ENCODE measurements at regions not wholly inside any gene's neighbourhood (a gene's known extent, or its start where the extent isn't known, plus 50 kb on each side); places are given as distances from the start of the nearest gene placed in this dataset.

GRCh38 chr3:162193148-162194095, 696.8 kb downstream of the OTOL1 start:
- no peak for DNase-seq (ENCODE audit: low read depth, low spot score)

- DNase-seq (ENCODE audit: low read depth, low spot score), result no peak
These were observed 698.5 kb downstream of the OTOL1 start for GRCh38 chr3:162195147-162195546.

GRCh38 chr3:162196964-162197363, 700.4 kb downstream of the OTOL1 start:
- DNase-seq (ENCODE audit: low read depth, low spot score), result no peak

- DNase-seq (ENCODE audit: low read depth, low spot score), result no peak
These were observed 704.2 kb downstream of the OTOL1 start for GRCh38 chr3:162200836-162201235.

GRCh38 chr3:162206648-162207047, 710.0 kb downstream of the OTOL1 start:
- DNase-seq (ENCODE audit: low read depth, low spot score), result no peak

- DNase-seq (ENCODE audit: low read depth, low spot score), result no peak
These were observed 714.9 kb downstream of the OTOL1 start for GRCh38 chr3:162211470-162211869.

- DNase-seq (ENCODE audit: low read depth, low spot score), result no peak
These were observed 716.6 kb downstream of the OTOL1 start for GRCh38 chr3:162213196-162213595.

- DNase-seq (ENCODE audit: low read depth, low spot score), result no peak
These were observed 717.3 kb downstream of the OTOL1 start for GRCh38 chr3:162213956-162214355.

- DNase-seq (ENCODE audit: low read depth, low spot score), result no peak
These were observed 721.0 kb downstream of the OTOL1 start for GRCh38 chr3:162217647-162218046.

- DNase-seq (ENCODE audit: low read depth, low spot score), result no peak
These were observed 721.9 kb downstream of the OTOL1 start for GRCh38 chr3:162218479-162218878.

GRCh38 chr3:162224746-162225145, 728.1 kb downstream of the OTOL1 start:
- no peak for DNase-seq (ENCODE audit: low read depth, low spot score)

- DNase-seq (ENCODE audit: low read depth, low spot score), result no peak
These were observed 740.3 kb downstream of the OTOL1 start for GRCh38 chr3:162236949-162237348.

GRCh38 chr3:162250782-162251181, 754.2 kb downstream of the OTOL1 start:
- DNase-seq (ENCODE audit: low read depth, low spot score), result no peak

- DNase-seq (ENCODE audit: low read depth, low spot score), result no peak
These were observed 765.5 kb downstream of the OTOL1 start for GRCh38 chr3:162262129-162262528.

GRCh38 chr3:162263596-162263995, 767.0 kb downstream of the OTOL1 start:
- no peak for DNase-seq (ENCODE audit: low read depth, low spot score)

GRCh38 chr3:162269636-162270458, 773.2 kb downstream of the OTOL1 start:
- no peak for DNase-seq (ENCODE audit: low read depth, low spot score)

GRCh38 chr3:162274070-162274469, 777.5 kb downstream of the OTOL1 start:
- no peak for DNase-seq (ENCODE audit: low read depth, low spot score)

GRCh38 chr3:162278834-162279233, 782.2 kb downstream of the OTOL1 start:
- no peak for DNase-seq (ENCODE audit: low read depth, low spot score)

- DNase-seq (ENCODE audit: low read depth, low spot score), result no peak
These were observed 788.7 kb downstream of the OTOL1 start for GRCh38 chr3:162285259-162285658.

- DNase-seq (ENCODE audit: low read depth, low spot score), result no peak
These were observed 791.0 kb downstream of the OTOL1 start for GRCh38 chr3:162287600-162287999.

GRCh38 chr3:162292409-162292808, 795.8 kb downstream of the OTOL1 start:
- no peak for DNase-seq (ENCODE audit: low read depth, low spot score)

- no peak for DNase-seq (ENCODE audit: low read depth, low spot score)
These were observed 798.8 kb downstream of the OTOL1 start for GRCh38 chr3:162295323-162295983.
